SK-N-SH treated with all-trans-retinoic acid at 6 μM for 48 hours (cell line): ENCODE measurements at regions not wholly inside any gene's neighbourhood (a gene's known extent, or its start where the extent isn't known, plus 50 kb on each side); places are given as distances from the start of the nearest gene placed in this dataset.

ENCODE experiments used
- ATAC-seq: fragments of 200-7000 bp; cut with Tn5 transposase; 3 replicates; pipeline ENCODE4 v1.9.1; 2020; ENCODE audit warnings: mild to moderate bottlenecking, moderate library complexity
- ARNTL ChIP-seq: fragments of 450-650 bp; formaldehyde crosslinking; IDR thresholded peaks from 2 replicates; pipeline ENCODE4 v1.5.0; 2020; ENCODE audit warnings: low read depth, mild to moderate bottlenecking, moderate library complexity, borderline replicate concordance
- CREB5 ChIP-seq: fragments of 250-450 bp; sonication (Bioruptor Pico); IDR thresholded peaks from 2 replicates; pipeline ENCODE4 v1.5.1; 2020; ENCODE audit warnings: low read depth, mild to moderate bottlenecking, moderate library complexity
- CSDC2 ChIP-seq: fragments of 250-450 bp; sonication (Bioruptor Pico); IDR thresholded peaks from 2 replicates; pipeline ENCODE4 v1.5.0; 2020; ENCODE audit warnings: mild to moderate bottlenecking, moderate library complexity
- CSRNP3 ChIP-seq: fragments of 250-450 bp; sonication (Bioruptor Pico); IDR thresholded peaks from 2 replicates; pipeline ENCODE4 v1.5.1; 2021; ENCODE audit warnings: mild to moderate bottlenecking, moderate library complexity
- ESRRG ChIP-seq: fragments of 250-450 bp; sonication (Bioruptor Pico); IDR thresholded peaks from 2 replicates; pipeline ENCODE4 v1.6.1; 2021; ENCODE audit warnings: mild to moderate bottlenecking
- GLIS3 ChIP-seq: fragments of 250-450 bp; sonication (Bioruptor Pico); IDR thresholded peaks from 2 replicates; pipeline ENCODE4 v1.5.0; 2020; ENCODE audit warnings: mild to moderate bottlenecking, moderate library complexity
- OSR1 ChIP-seq: fragments of 250-450 bp; sonication (Bioruptor Pico); IDR thresholded peaks from 2 replicates; pipeline ENCODE4 v1.8.0; 2022; ENCODE audit warnings: moderate library complexity, mild to moderate bottlenecking, inconsistent platforms
- PATZ1 ChIP-seq: fragments of 250-450 bp; sonication (Bioruptor Pico); IDR thresholded peaks from 2 replicates; pipeline ENCODE4 v1.8.0; 2020; ENCODE audit warnings: mild to moderate bottlenecking, moderate library complexity, borderline replicate concordance
- PPARA ChIP-seq: fragments of 250-450 bp; sonication (Bioruptor Pico); IDR thresholded peaks from 2 replicates; pipeline ENCODE4 v1.5.0; 2020; ENCODE audit warnings: mild to moderate bottlenecking, borderline replicate concordance
- RARB ChIP-seq: fragments of 250-450 bp; sonication (Bioruptor Pico); IDR thresholded peaks from 2 replicates; pipeline ENCODE4 v1.8.0; 2021; ENCODE audit warnings: mild to moderate bottlenecking, moderate library complexity
- SNAI2 ChIP-seq: fragments of 250-450 bp; sonication (Bioruptor Pico); IDR thresholded peaks from 2 replicates; pipeline ENCODE4 v1.5.0; 2020; ENCODE audit warnings: mild to moderate bottlenecking, moderate library complexity
- TCF4 ChIP-seq: fragments of 250-450 bp; sonication (Bioruptor Pico); IDR thresholded peaks from 2 replicates; pipeline ENCODE4 v1.8.0; 2021; ENCODE audit warnings: mild to moderate bottlenecking, moderate library complexity, borderline replicate concordance
- TOX ChIP-seq: fragments of 250-450 bp; sonication (Bioruptor Pico); IDR thresholded peaks from 2 replicates; pipeline ENCODE4 v1.8.0; 2021; ENCODE audit warnings: mild to moderate bottlenecking, moderate library complexity, borderline replicate concordance
- TSHZ2 ChIP-seq: fragments of 250-450 bp; sonication (Bioruptor Pico); IDR thresholded peaks from 2 replicates; pipeline ENCODE4 v1.5.0; 2020; ENCODE audit warnings: mild to moderate bottlenecking, moderate library complexity
- ZC3H10 ChIP-seq: fragments of 250-450 bp; sonication (Bioruptor Pico); IDR thresholded peaks from 2 replicates; pipeline ENCODE4 v1.5.1; 2021; ENCODE audit warnings: mild to moderate bottlenecking, moderate library complexity
- ZFP30 ChIP-seq: fragments of 450-650 bp; formaldehyde crosslinking; IDR thresholded peaks from 2 replicates; pipeline ENCODE4 v1.5.0; 2022; ENCODE audit warnings: mild to moderate bottlenecking, moderate library complexity
- ZNF565 ChIP-seq: fragments of 450-650 bp; formaldehyde crosslinking; conservative IDR thresholded peaks from 2 replicates; pipeline ENCODE4 v1.5.0; 2020; ENCODE audit warnings: low read depth, mild to moderate bottlenecking, moderate library complexity
- ZNF70 ChIP-seq: fragments of 450-650 bp; formaldehyde crosslinking; IDR thresholded peaks from 2 replicates; pipeline ENCODE4 v1.5.0; 2020; ENCODE audit warnings: mild to moderate bottlenecking, moderate library complexity
- ZNF8 ChIP-seq: fragments of 450-650 bp; formaldehyde crosslinking; IDR thresholded peaks from 2 replicates; pipeline ENCODE4 v1.5.0; 2020; ENCODE audit warnings: mild to moderate bottlenecking, moderate library complexity

GRCh38 chr14:98957211-98958047, 314.6 kb downstream of the BCL11B start (continued):
- TF ChIP-seq TCF4 (CRISPR knock-in tag): no peak
- TF ChIP-seq ZC3H10 (CRISPR knock-in tag): no peak

GRCh38 chr14:98958048-98958631, 313.9 kb downstream of the BCL11B start:
- TF ChIP-seq ESRRG (CRISPR knock-in tag) (no peak), GLIS3 (CRISPR knock-in tag) (no peak), CSRNP3 (CRISPR knock-in tag) (no peak), PATZ1 (CRISPR knock-in tag) (no peak), TOX (CRISPR knock-in tag) (no peak), TCF4 (CRISPR knock-in tag) (no peak), ZNF565 (CRISPR knock-in tag) (no peak), CREB5 (CRISPR knock-in tag) (no peak), ZNF8 (CRISPR knock-in tag) (no peak), ARNTL (CRISPR knock-in tag) (no peak), ZC3H10 (CRISPR knock-in tag) (no peak), ZNF70 (no peak), TSHZ2 (no peak), RARB (CRISPR knock-in tag) (no peak), ZFP30 (no peak), PPARA (no peak), OSR1 (CRISPR knock-in tag) (no peak), SNAI2 (CRISPR knock-in tag) (no peak)
- ATAC-seq: no peak

GRCh38 chr14:98958632-98959031, 313.4 kb downstream of the BCL11B start:
- ATAC-seq: no peak
- TF ChIP-seq ZNF565 (CRISPR knock-in tag): no peak
- no peak for TF ChIP-seq ZFP30
- TF ChIP-seq ARNTL (CRISPR knock-in tag): no peak
- TF ChIP-seq ZNF8 (CRISPR knock-in tag): no peak
- no peak for TF ChIP-seq TCF4 (CRISPR knock-in tag)
- no peak for TF ChIP-seq ZNF70
- no peak for TF ChIP-seq GLIS3 (CRISPR knock-in tag)
- TF ChIP-seq TOX (CRISPR knock-in tag): no peak
- TF ChIP-seq SNAI2 (CRISPR knock-in tag): no peak
- TF ChIP-seq CSDC2 (CRISPR knock-in tag): no peak
- no peak for TF ChIP-seq ZC3H10 (CRISPR knock-in tag)
- no peak for TF ChIP-seq CREB5 (CRISPR knock-in tag)
- no peak for TF ChIP-seq OSR1 (CRISPR knock-in tag)
- no peak for TF ChIP-seq PATZ1 (CRISPR knock-in tag)
- TF ChIP-seq RARB (CRISPR knock-in tag): no peak
- no peak for TF ChIP-seq CSRNP3 (CRISPR knock-in tag)
